ENCODE measurements at regions not wholly inside any gene's neighbourhood (a gene's known extent, or its start where the extent isn't known, plus 50 kb on each side); places are given as distances from the start of the nearest gene placed in this dataset.

DNA sequence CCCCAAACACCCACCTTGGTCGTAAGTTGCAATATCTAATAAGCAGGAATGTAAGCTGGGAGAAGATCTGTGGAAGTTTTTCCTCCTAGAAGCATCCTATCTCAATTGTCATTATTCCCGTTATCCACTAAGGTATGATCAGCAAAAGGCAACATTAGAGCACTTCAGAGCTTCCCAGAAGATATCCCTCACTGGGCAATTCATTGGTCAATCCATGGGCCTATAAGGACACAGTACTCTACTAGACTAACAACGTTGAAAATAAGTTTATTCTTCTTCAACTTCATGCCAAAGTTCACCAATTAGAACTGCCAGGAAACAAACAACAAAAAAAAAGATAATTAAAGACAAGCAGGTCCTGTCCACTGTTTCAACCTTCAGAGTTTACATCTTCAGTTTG is 433.0 kb upstream of the POU3F3 start:
- DNase-seq (ENCODE audit: extremely low read depth, low read depth), result no peak
- TF ChIP-seq, protein P1, sequence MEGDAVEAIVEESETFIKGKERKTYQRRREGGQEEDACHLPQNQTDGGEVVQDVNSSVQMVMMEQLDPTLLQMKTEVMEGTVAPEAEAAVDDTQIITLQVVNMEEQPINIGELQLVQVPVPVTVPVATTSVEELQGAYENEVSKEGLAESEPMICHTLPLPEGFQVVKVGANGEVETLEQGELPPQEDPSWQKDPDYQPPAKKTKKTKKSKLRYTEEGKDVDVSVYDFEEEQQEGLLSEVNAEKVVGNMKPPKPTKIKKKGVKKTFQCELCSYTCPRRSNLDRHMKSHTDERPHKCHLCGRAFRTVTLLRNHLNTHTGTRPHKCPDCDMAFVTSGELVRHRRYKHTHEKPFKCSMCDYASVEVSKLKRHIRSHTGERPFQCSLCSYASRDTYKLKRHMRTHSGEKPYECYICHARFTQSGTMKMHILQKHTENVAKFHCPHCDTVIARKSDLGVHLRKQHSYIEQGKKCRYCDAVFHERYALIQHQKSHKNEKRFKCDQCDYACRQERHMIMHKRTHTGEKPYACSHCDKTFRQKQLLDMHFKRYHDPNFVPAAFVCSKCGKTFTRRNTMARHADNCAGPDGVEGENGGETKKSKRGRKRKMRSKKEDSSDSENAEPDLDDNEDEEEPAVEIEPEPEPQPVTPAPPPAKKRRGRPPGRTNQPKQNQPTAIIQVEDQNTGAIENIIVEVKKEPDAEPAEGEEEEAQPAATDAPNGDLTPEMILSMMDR (IDR thresholded peaks at IDR 0.05; ENCODE audit: low read depth, low read length), result no peak

DNA sequence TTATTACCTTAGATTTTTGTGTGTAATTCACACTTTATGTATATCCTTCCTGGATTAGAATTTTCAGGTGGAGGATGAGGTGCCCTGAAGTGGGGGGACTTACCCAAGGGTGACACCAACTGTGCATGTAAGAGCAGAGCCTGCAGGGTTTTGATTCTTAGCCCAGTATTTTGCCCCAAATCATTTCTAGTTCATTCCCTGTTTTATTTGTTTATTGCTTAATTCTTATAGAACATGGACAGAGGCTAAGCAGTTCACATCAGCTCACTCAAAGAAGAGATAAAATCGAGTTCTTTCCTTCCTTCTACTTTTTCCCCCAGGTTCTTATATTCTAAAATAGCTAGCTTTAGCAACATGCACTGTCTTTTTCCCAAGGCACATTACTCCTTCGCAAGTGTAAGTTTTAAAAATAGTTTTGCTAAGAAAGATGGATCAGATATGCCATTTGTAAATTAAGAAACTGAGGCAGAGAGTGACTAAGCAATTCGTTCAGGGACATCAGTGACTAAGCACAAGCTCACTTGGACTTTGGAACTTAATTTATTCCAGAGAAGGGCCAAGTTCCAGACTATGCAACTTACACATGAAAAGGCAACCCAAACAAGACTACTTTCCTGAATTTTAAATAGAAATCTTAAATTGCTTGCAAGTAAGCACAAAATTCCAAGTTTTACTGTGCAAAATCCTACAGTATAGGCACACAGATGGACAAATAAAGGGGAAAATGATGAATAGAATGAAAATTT is 427.9 kb upstream of the POU3F3 start:
- TF ChIP-seq, protein P1 (IDR thresholded peaks at IDR 0.05; ENCODE audit: low read depth, low read length), result no peak
- DNase-seq (ENCODE audit: extremely low read depth, low read depth), result no peak

DNA sequence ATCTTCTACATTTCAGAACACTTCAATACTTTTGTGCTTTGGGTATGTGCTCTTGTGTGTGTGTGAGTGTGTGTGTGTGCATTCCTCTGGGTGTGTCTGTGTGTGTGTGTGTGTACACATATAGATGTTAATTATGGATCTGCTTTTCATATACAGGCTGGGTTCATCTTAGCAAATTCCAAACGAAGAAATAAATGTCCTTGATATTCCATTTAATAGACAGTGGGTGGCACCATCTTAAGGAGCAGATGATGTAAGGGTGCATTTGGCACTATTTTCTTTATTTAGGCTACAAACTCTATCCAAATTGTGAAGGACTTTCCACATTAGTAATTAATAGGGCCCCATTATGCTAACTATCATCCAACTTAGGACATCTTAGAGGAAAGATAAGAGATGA is 425.8 kb upstream of the POU3F3 start:
- no peak for DNase-seq (ENCODE audit: extremely low read depth, low read depth)
- TF ChIP-seq, protein P1 (IDR thresholded peaks at IDR 0.05; ENCODE audit: low read depth, low read length), result no peak

DNA sequence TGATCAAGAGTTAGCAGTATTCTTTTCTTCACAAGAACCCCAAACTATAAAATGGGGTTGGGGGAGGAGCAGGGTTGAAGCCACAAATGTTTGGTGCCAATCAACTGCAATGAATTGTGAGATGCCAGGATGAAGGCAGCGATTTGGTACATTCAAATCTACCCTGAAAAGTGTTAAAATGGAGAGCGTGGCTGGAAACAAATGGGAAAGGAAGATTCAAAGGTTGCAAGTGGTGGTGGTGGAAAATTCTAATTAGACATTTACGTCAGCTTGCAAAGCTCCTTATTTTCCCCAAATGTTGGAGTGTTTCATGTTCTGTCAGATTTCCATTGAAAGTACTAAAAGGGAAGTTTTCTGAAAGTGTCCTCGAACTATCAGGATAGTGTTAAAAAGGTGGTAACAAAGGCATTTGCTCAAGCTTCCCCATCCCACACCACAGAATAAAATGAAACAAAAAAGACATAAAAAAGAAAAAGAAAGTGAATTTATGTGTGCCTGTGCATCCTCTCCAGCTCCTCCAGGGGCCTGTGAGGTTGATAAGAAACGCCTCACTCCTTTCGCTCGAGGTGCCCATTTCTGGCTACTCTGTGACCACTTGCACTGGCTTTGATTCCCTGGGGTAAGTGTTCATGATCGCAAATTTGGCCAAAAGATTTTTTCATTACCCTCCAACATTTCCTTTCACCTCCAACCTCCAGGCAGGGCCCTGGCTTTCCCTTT is 424.1 kb upstream of the POU3F3 start:
- DNase-seq (ENCODE audit: extremely low read depth, low read depth), result no peak
- TF ChIP-seq, protein P1 (IDR thresholded peaks at IDR 0.05; ENCODE audit: low read depth, low read length), result no peak

DNA sequence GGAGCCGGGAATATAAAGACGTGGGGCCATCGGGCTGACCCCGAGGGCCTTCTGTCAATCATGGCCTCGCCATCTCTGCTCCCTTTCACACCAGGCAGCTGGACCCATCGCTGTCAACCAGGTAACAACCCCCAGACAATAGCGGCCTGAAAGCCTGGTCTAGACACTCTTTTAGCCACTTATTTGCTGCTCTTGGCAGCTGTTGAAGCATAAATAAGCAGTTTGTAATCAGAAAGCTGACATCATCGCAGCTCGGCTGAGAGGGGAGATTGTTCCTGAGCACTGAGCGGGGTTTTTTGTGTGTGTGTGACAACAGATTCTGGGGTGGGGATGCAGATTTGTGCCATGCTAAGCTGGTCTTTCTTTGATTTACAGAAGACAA is 423.6 kb upstream of the POU3F3 start:
- DNase-seq (ENCODE audit: extremely low read depth, low read depth), result no peak
- TF ChIP-seq, protein P1 (IDR thresholded peaks at IDR 0.05; ENCODE audit: low read depth, low read length), result no peak

DNA sequence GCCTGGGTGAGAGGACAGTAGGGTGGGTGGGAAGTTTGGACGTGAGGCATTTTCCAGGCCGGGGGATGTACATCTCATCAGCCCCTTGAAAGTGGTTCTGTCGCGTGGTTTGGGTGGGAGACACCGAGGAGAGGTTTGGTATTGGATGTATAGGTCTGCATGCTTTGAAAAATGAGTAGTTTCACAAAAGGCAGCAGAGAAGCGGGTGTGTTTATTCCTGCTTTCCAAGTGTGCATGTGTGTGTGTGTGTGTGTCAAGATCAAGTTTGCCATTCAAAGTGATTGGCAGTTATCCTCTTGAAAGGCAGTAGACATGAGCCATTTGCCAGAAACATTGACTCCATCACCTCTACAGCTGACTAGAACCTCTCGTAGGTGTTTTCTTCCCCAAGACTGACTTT is 423.1 kb upstream of the POU3F3 start:
- no peak for DNase-seq (ENCODE audit: extremely low read depth, low read depth)
- TF ChIP-seq, protein P1 (IDR thresholded peaks at IDR 0.05; ENCODE audit: low read depth, low read length), result no peak

DNA sequence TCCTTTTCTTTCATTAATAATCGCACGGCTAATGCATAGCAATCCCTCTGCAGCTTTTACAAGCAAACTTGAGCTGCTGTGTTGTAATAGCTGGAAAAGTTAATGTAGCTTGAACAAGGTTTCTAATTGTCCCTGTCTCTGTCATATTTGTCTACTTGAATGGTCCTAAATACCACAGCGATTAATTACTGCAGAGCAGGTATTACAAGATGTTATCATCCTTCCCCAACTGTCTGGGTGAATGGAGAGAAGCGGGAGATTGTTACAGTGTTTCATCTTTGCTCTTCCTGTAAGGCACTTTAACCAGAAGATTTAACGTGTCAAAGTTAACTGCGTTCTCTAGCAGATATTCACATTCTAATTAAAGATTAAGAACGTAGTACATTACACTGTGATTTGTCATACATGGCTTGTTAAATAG is 422.2 kb upstream of the POU3F3 start:
- TF ChIP-seq, protein P1 (IDR thresholded peaks at IDR 0.05; ENCODE audit: low read depth, low read length), result no peak
- no peak for DNase-seq (ENCODE audit: extremely low read depth, low read depth)
